Prostate gland (tissue), 2 donors: ENCODE measurements at regions not wholly inside any gene's neighbourhood (a gene's known extent, or its start where the extent isn't known, plus 50 kb on each side); places are given as distances from the start of the nearest gene placed in this dataset.

Experiments
- DNase-seq: peaks from one replicate; pipeline ENCODE4 v3.0.0-alpha.2; 2019; ENCODE audit warnings: low spot score
- H3K27ac ChIP-seq, 2 donors: fragments of 200-600 bp; sonication (generic); 2 replicates each; pipeline ENCODE4 v1.5.1; 2017 to 2019
- H3K27me3 ChIP-seq: fragments of 200-600 bp; sonication (generic); replicated peaks from 2 replicates; pipeline ENCODE4 v1.5.1; 2019; ENCODE audit not compliant: insufficient read depth
- H3K36me3 ChIP-seq, 2 donors: fragments of 200-600 bp; sonication (generic); 1 replicate in 1 of 2; 2 replicates in 1 of 2; pipeline versions ENCODE4 v1.5.1 to v1.8.1; 2017 to 2019
- H3K4me1 ChIP-seq: fragments of 200-600 bp; sonication (generic); replicated peaks from 2 replicates; pipeline ENCODE4 v1.5.1; 2019
- H3K4me3 ChIP-seq, 2 donors: fragments of 200-600 bp; sonication (generic); 2 replicates each; pipeline ENCODE4 v1.5.1; 2017 to 2019
- H3K9me3 ChIP-seq: fragments of 200-600 bp; sonication (generic); 2 replicates; pipeline ENCODE4 v1.5.1; 2017
- POLR2A ChIP-seq: fragments of 450-650 bp; IDR thresholded peaks from one replicate; pipeline ENCODE4 v1.6.1; 2016; ENCODE audit warnings: antibody characterized with exemption, mild to moderate bottlenecking
- POLR2AphosphoS5 ChIP-seq: sonication (generic); formaldehyde crosslinking; IDR thresholded peaks from one replicate; pipeline ENCODE4 v1.6.1; 2017; ENCODE audit warnings: antibody characterized with exemption
- WGBS: methylation state at CpG from one replicate; pipeline ENCODE4 v1.1.5; 2018; 5-methylcytosine and 5-hydroxymethylcytosine counted together
- intact Hi-C: fragments of 100-400 bp; cut with DNase I; formaldehyde crosslinking; loops from one replicate; pipeline ENCODE4 v1.14.2; 2022
- TF ChIP-seq, protein P1 (sequence below), 4 experiments: fragments of 200-600 bp in 2 of 4; fragments of 450-650 bp in 2 of 4; sonication (generic) in 2 of 4; IDR thresholded peaks; 1 replicate in 3 of 4; 2 replicates in 1 of 4; pipeline ENCODE4 v1.5.1; 2016 to 2019; ENCODE audit warnings: antibody characterized with exemption in 4 of 4, mild to moderate bottlenecking in 2 of 4, moderate library complexity in 2 of 4

DNA sequence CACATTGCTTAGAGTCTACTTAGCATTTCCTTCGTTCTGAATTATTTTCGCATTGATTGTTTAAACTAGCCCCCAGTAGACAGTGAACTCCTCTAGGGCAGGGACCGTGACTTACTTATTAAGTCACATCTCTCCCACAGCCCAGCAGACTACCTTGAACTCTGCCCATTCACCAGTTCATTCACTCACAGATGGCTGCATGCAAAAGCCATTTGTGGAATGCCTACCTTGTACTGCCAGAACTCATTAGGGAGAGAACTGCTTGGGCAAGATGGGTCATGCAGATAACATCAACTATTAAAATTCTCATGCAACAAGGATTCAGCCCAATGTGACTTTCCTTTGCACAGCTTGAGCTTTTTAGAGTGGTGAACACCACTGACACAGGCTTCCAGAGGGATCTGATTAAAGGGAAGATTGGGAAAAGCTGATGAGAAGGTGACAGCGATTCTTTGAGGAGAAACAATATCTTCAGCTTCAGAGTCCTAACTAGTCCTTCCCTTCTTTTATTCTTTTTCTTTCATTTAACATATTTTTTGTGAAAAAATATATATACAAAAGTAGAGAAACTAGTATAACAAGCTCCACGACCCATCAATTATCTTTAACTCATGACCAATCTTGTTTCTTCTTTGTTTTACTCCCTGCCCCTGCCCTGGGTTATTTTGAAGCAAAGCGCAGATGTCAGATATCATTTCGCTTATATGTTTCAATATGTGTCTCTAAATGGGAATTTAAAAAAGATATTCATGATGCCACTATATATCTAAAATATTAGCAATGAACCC lies 273.9 kb downstream of the CDC5L start:
- TF ChIP-seq, protein P1, sequence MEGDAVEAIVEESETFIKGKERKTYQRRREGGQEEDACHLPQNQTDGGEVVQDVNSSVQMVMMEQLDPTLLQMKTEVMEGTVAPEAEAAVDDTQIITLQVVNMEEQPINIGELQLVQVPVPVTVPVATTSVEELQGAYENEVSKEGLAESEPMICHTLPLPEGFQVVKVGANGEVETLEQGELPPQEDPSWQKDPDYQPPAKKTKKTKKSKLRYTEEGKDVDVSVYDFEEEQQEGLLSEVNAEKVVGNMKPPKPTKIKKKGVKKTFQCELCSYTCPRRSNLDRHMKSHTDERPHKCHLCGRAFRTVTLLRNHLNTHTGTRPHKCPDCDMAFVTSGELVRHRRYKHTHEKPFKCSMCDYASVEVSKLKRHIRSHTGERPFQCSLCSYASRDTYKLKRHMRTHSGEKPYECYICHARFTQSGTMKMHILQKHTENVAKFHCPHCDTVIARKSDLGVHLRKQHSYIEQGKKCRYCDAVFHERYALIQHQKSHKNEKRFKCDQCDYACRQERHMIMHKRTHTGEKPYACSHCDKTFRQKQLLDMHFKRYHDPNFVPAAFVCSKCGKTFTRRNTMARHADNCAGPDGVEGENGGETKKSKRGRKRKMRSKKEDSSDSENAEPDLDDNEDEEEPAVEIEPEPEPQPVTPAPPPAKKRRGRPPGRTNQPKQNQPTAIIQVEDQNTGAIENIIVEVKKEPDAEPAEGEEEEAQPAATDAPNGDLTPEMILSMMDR (IDR thresholded peaks at IDR 0.05): no peak
- TF ChIP-seq POLR2A (no peak), POLR2AphosphoS5 (peak; percentile 77)
- peak; percentile 57 for DNase-seq
- Histone ChIP-seq H3K36me3 (no peaks in the 10 kb centered on the region), H3K27me3 (no peaks in the 10 kb centered on the region), H3K4me1 (peaks cover 4% of the 10 kb centered on the region), H3K9me3 (no peaks in the 10 kb centered on the region), H3K27ac (peak overlapping the region; percentile 36 to 61), H3K4me3 (no peak overlapping the region)
- intact Hi-C loops: no loop called here
- 38% methylated on average over 7 of the region's 7 CpGs for WGBS

DNA sequence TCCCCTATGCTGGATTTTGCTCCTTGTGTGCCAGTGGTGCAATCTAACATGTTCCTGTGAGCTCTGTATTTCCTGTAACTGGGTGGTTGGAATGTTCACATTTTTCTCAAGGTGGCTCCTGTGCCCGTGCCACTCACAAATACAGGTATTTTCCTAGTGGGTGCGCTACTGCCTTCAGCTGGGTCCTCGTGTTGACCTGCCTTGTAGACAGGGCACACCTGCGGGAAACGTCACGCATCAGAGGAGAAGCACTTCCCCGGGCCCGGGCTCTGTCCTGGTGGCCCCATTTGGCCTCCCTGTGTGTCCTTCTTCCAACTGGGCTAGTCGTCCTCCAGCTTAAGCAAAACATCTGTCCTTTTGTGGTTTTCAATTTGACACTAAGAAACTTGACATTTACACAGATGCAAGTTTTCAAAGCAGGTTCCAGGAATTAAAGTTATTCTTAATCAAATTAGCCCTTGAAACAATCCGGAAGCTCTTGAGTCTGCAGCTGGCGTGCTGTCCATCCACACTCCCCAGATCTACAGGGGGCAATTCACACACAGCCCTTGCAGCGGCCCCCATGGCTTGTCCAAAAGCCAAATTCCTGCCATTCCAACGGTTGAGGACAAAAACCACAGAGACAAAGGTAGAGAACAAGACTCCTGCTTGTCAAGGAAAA lies 275.1 kb downstream of the CDC5L start:
- Histone ChIP-seq H3K36me3 (no peaks in the 10 kb centered on the region), H3K4me3 (no peak overlapping the region), H3K27ac (peak overlapping the region; percentile 32 to 61), H3K9me3 (no peaks in the 10 kb centered on the region), H3K27me3 (no peaks in the 10 kb centered on the region), H3K4me1 (peaks cover 7% of the 10 kb centered on the region)
- 44% methylated on average over 13 of the region's 13 CpGs for WGBS
- no peak for TF ChIP-seq POLR2AphosphoS5
- no peak for TF ChIP-seq POLR2A
- TF ChIP-seq, protein P1 (IDR thresholded peaks at IDR 0.05): no peak
- DNase-seq: no peak
- intact Hi-C loops: no loop called here

- WGBS: 88% methylated on average over 10 of the region's 10 CpGs
- H3K4me1 ChIP-seq: peaks cover 7% of the 10 kb centered on the region
Observed at GRCh38 chr6:44663860-44664634, 276.5 kb downstream of the CDC5L start.

GRCh38 chr6:44664716-44665115 lies 277.2 kb downstream of the CDC5L start:
- peaks cover 7% of the 10 kb centered on the region for H3K4me1 ChIP-seq
- TF ChIP-seq, protein P1 (IDR thresholded peaks at IDR 0.05): no peak
- TF ChIP-seq POLR2A (no peak), POLR2AphosphoS5 (no peak)
- no peaks in the 10 kb centered on the region for H3K36me3 ChIP-seq
- DNase-seq: no peak
- whole genome bisulfite sequencing: 52% methylated on average over 4 of the region's 4 CpGs
- no peaks in the 10 kb centered on the region for H3K9me3 ChIP-seq
- H3K27ac ChIP-seq: peak overlapping the region in 1 of 2 donors; percentile 51
- no peak overlapping the region for H3K4me3 ChIP-seq
- intact Hi-C loops: no loop called here
- no peaks in the 10 kb centered on the region for H3K27me3 ChIP-seq

More at GRCh38 chr6:44663860-44664634, 276.5 kb downstream of the CDC5L start:
- intact Hi-C loops: no loop called here
- Histone ChIP-seq H3K36me3 (no peaks in the 10 kb centered on the region), H3K27me3 (no peaks in the 10 kb centered on the region), H3K4me3 (no peak overlapping the region), H3K27ac (no peak overlapping the region), H3K9me3 (no peaks in the 10 kb centered on the region)
- TF ChIP-seq POLR2A (no peak), POLR2AphosphoS5 (no peak)
- TF ChIP-seq, protein P1 (IDR thresholded peaks at IDR 0.05): no peak
- no peak for DNase-seq
